H1 (cell line): ENCODE measurements at regions not wholly inside any gene's neighbourhood (a gene's known extent, or its start where the extent isn't known, plus 50 kb on each side); places are given as distances from the start of the nearest gene placed in this dataset.

Source experiments
- CBX5 ChIP-seq: fragments of 300-800, 300-1000 bp; sonication (generic); IDR thresholded peaks from 2 replicates; pipeline ENCODE4 v1.7.1; 2016; ENCODE audit warnings: antibody characterized with exemption, low read length, low read depth
- CEBPB ChIP-seq: IDR thresholded peaks from 2 replicates; pipeline ENCODE4 v1.6.1; 2012; ENCODE audit warnings: low read depth, low read length
- CHD7 ChIP-seq: fragments of 300-600 bp; sonication (generic); IDR thresholded peaks from 2 replicates; pipeline ENCODE4 v1.7.1; 2012; ENCODE audit warnings: low read length, moderate library complexity, mild to moderate bottlenecking, inconsistent platforms; ENCODE audit not compliant: insufficient replicate concordance
- GABPA ChIP-seq: IDR thresholded peaks from 2 replicates; pipeline ENCODE4 v1.6.1; 2011; ENCODE audit warnings: mild to moderate bottlenecking, low read length, moderate library complexity, borderline replicate concordance; ENCODE audit not compliant: insufficient read depth
- JUND ChIP-seq: IDR thresholded peaks from 2 replicates; pipeline ENCODE4 v1.6.1; 2011; ENCODE audit warnings: mild to moderate bottlenecking, improper control_type of control experiment, low read length
- NANOG ChIP-seq: IDR thresholded peaks from 2 replicates; pipeline ENCODE4 v1.6.1; 2011; ENCODE audit warnings: low read length, low read depth, mild to moderate bottlenecking, inconsistent platforms; ENCODE audit not compliant: insufficient read depth, poor library complexity, severe bottlenecking
- PHF8 ChIP-seq: fragments of 200-600 bp; sonication (generic); conservative IDR thresholded peaks from 2 replicates; pipeline ENCODE4 v1.7.1; 2012; ENCODE audit warnings: low read depth, mild to moderate bottlenecking, inconsistent platforms, low read length, moderate library complexity
- RNF2 ChIP-seq: fragments of 200-900, 300-1000 bp; sonication (generic); IDR thresholded peaks from 2 replicates; pipeline ENCODE4 v1.7.1; 2016; ENCODE audit warnings: borderline replicate concordance, low read depth, mild to moderate bottlenecking, antibody characterized with exemption, low read length; ENCODE audit not compliant: poor library complexity, severe bottlenecking; ENCODE audit errors: missing control alignments
- SRF ChIP-seq: IDR thresholded peaks from 2 replicates; pipeline ENCODE4 v1.6.1; 2011; ENCODE audit warnings: mild to moderate bottlenecking, low read depth, low read length, moderate library complexity
- YY1 ChIP-seq: IDR thresholded peaks from 2 replicates; pipeline ENCODE4 v1.6.1; 2011; ENCODE audit warnings: low read depth, mild to moderate bottlenecking, low read length

- TF ChIP-seq CHD7 (no peak), CEBPB (no peak), NANOG (no peak), SRF (no peak), JUND (no peak), CBX5 (no peak), YY1 (no peak), RNF2 (no peak), PHF8 (no peak), GABPA (no peak)
Measured at GRCh38 chr12:105729181-105729771, 398.8 kb downstream of the C12orf75 start (continued).
